Globus pallidus (tissue), 1 donor: ENCODE measurements at regions not wholly inside any gene's neighbourhood (a gene's known extent, or its start where the extent isn't known, plus 50 kb on each side); places are given as distances from the start of the nearest gene placed in this dataset.
"Not testable (repeated sequence)": the region's sequence is repeated elsewhere in the genome, so short reads cannot be mapped to it uniquely, and the experiment has no call there.

Experiments used
- DNase-seq: peaks from one replicate; pipeline ENCODE4 v3.0.0-alpha.2; 2015; ENCODE audit warnings: low spot score

- no peak for DNase-seq
Observed at GRCh38 chr10:131017566-131018285, 293.8 kb downstream of the TCERG1L start.

GRCh38 chr10:131018886-131019500, 292.5 kb downstream of the TCERG1L start:
- DNase-seq = no peak

- no peak for DNase-seq
Observed at GRCh38 chr10:131019696-131020095, 291.8 kb downstream of the TCERG1L start.

GRCh38 chr10:131020775-131021174, 290.7 kb downstream of the TCERG1L start:
- DNase-seq = no peak

GRCh38 chr10:131021246-131021895, 290.1 kb downstream of the TCERG1L start:
- no peak for DNase-seq

GRCh38 chr10:131021969-131022368, 289.6 kb downstream of the TCERG1L start:
- DNase-seq = no peak

- DNase-seq = no peak
Observed at GRCh38 chr10:131022369-131022768, 289.2 kb downstream of the TCERG1L start.

GRCh38 chr10:131022981-131023380, 288.5 kb downstream of the TCERG1L start:
- no peak for DNase-seq

- DNase-seq = no peak
Observed at GRCh38 chr10:131024259-131025131, 287.0 kb downstream of the TCERG1L start.

GRCh38 chr10:131025333-131025732, 286.2 kb downstream of the TCERG1L start:
- DNase-seq = no peak

GRCh38 chr10:131027256-131027655, 284.3 kb downstream of the TCERG1L start:
- no peak for DNase-seq

GRCh38 chr10:131031346-131031745, 280.2 kb downstream of the TCERG1L start:
- DNase-seq = no peak

GRCh38 chr10:131032329-131033165, 279.0 kb downstream of the TCERG1L start:
- DNase-seq = no peak

- no peak for DNase-seq
Observed at GRCh38 chr10:131033166-131034085, 278.1 kb downstream of the TCERG1L start.

- DNase-seq = no peak
Observed at GRCh38 chr10:131034451-131034850, 277.1 kb downstream of the TCERG1L start.

- DNase-seq = no peak
Observed at GRCh38 chr10:131035779-131036178, 275.7 kb downstream of the TCERG1L start.

GRCh38 chr10:131038056-131038455, 273.5 kb downstream of the TCERG1L start:
- no peak for DNase-seq

GRCh38 chr10:131041031-131041430, 270.5 kb downstream of the TCERG1L start:
- no peak for DNase-seq

- DNase-seq = no peak
Observed at GRCh38 chr10:131041441-131041840, 270.1 kb downstream of the TCERG1L start.

GRCh38 chr10:131042015-131042414, 269.5 kb downstream of the TCERG1L start:
- DNase-seq = not testable (repeated sequence)
